Activated CD4-positive, alpha-beta T cell treated with anti-CD3 and anti-CD28 coated beads for 24 hours (primary cell): ENCODE measurements at regions not wholly inside any gene's neighbourhood (a gene's known extent, or its start where the extent isn't known, plus 50 kb on each side); places are given as distances from the start of the nearest gene placed in this dataset.
A peak's percentile ranks its signal among the peaks of the same experiment; 100 is the strongest.
"Not testable (repeated sequence)": the region's sequence is repeated elsewhere in the genome, so short reads cannot be mapped to it uniquely, and the experiment has no call there.

ENCODE experiments used
- DNase-seq, 2 donors: peaks; one replicate each; pipeline ENCODE4 v3.0.0-alpha.2; 2020; ENCODE audit warnings: low read depth in 2 of 2

- peak in 1 of 2 donors; percentile 4 for DNase-seq
Observed at GRCh38 chr12:62191491-62192179, 68.6 kb upstream of the USP15 start.

GRCh38 chr12:62192180-62192902 is 67.9 kb upstream of the USP15 start:
- DNase-seq = peak; percentile 9 to 33

- DNase-seq = no peak
Observed at GRCh38 chr12:62192903-62193250, 67.3 kb upstream of the USP15 start.

GRCh38 chr12:62194031-62194430 is 66.2 kb upstream of the USP15 start:
- DNase-seq = no peak

- no peak for DNase-seq
Observed at GRCh38 chr12:62194616-62195015, 65.6 kb upstream of the USP15 start.

- DNase-seq = no peak
Observed at GRCh38 chr12:62196146-62196545, 64.1 kb upstream of the USP15 start.

GRCh38 chr12:62202861-62203260 is 57.3 kb upstream of the USP15 start:
- not testable (repeated sequence) for DNase-seq

GRCh38 chr12:62205346-62205745 is 54.9 kb upstream of the USP15 start:
- no peak for DNase-seq

- no peak for DNase-seq
Observed at GRCh38 chr12:62207248-62207647, 53.0 kb upstream of the USP15 start.
